Adrenal gland (tissue), 9 donors: ENCODE measurements at regions not wholly inside any gene's neighbourhood (a gene's known extent, or its start where the extent isn't known, plus 50 kb on each side); places are given as distances from the start of the nearest gene placed in this dataset.
A peak's percentile ranks its signal among the peaks of the same experiment; 100 is the strongest.

ENCODE experiments used
- DNase-seq, 7 donors: peaks; one replicate each; pipeline ENCODE4 v3.0.0-alpha.2; 2019 to 2020
- H3K27ac ChIP-seq, 5 donors: fragments of 200-600 bp; sonication (generic) in 4 of 5; 1 replicate in 3 of 5; 2 replicates in 2 of 5; pipeline versions ENCODE4 v1.5.1 to v1.8.0; 2016 to 2020; ENCODE audit warnings: mild to moderate bottlenecking in 1 of 5
- H3K27me3 ChIP-seq: fragments of 200-600 bp; 2 replicates; pipeline ENCODE4 v1.8.0; 2021
- H3K36me3 ChIP-seq, 2 donors: fragments of 200-600 bp; replicated peaks in 1 of 2; 1 replicate in 1 of 2; 2 replicates in 1 of 2; pipeline versions ENCODE4 v1.5.1 to v1.8.0; 2018 to 2022
- H3K4me1 ChIP-seq, 2 donors: fragments of 200-600 bp; replicated peaks in 1 of 2; 1 replicate in 1 of 2; 2 replicates in 1 of 2; pipeline versions ENCODE4 v1.5.1 to v1.8.0; 2018 to 2021
- H3K4me3 ChIP-seq, 4 donors: fragments of 200-600 bp; sonication (generic) in 3 of 4; one replicate each; pipeline ENCODE4 v1.5.1; 2016 to 2018
- H3K9me3 ChIP-seq, 3 donors: fragments of 200-600 bp; sonication (generic) in 1 of 3; replicated peaks in 1 of 3; 1 replicate in 2 of 3; 2 replicates in 1 of 3; pipeline versions ENCODE4 v1.5.1 to v1.8.0; 2016 to 2021
- POLR2A ChIP-seq, 2 donors: fragments of 450-650 bp; IDR thresholded peaks; one replicate each; pipeline ENCODE4 v1.6.1; 2017; ENCODE audit warnings: antibody characterized with exemption in 2 of 2, mild to moderate bottlenecking in 2 of 2, moderate library complexity in 1 of 2
- WGBS, 4 donors: extraction: QIAGEN DNeasy Blood & Tissue Kit in 2 of 4; methylation state at CpG; one replicate each; pipeline versions ENCODE4 v1.1.5 to v1.1.7; 2013 to 2017; 5-methylcytosine and 5-hydroxymethylcytosine counted together
- intact Hi-C, 2 donors: fragments of 100-400 bp; cut with DNase I; formaldehyde crosslinking; loops; one replicate each; pipeline versions ENCODE4 v1.14.1 to v1.15.0; 2022 to 2023
- TF ChIP-seq, protein P1 (sequence below), 6 experiments: fragments of 450-650 bp in 4 of 6; fragments of 200-600 bp in 2 of 6; sonication (generic) in 1 of 6; IDR thresholded peaks; 1 replicate in 5 of 6; 2 replicates in 1 of 6; pipeline versions ENCODE4 v1.5.1 to v1.8.0; 2016 to 2021; ENCODE audit warnings: antibody characterized with exemption in 6 of 6, mild to moderate bottlenecking in 2 of 6, moderate library complexity in 1 of 6
- donor health status: healthy with polysubstance abuse.
- donor health status: Bipolar disorder and iron deficiency.
- donor health status: DM: yes; HTN: yes; CAD: no.
- donor health status: DM: no; HTN: no; CAD: no.
- donor health status: DM: no; HTN: no; CAD: no.

- H3K4me1 ChIP-seq = peaks cover 0 to 10% of the 10 kb centered on the region in 2 donors
- TF ChIP-seq, protein P1, sequence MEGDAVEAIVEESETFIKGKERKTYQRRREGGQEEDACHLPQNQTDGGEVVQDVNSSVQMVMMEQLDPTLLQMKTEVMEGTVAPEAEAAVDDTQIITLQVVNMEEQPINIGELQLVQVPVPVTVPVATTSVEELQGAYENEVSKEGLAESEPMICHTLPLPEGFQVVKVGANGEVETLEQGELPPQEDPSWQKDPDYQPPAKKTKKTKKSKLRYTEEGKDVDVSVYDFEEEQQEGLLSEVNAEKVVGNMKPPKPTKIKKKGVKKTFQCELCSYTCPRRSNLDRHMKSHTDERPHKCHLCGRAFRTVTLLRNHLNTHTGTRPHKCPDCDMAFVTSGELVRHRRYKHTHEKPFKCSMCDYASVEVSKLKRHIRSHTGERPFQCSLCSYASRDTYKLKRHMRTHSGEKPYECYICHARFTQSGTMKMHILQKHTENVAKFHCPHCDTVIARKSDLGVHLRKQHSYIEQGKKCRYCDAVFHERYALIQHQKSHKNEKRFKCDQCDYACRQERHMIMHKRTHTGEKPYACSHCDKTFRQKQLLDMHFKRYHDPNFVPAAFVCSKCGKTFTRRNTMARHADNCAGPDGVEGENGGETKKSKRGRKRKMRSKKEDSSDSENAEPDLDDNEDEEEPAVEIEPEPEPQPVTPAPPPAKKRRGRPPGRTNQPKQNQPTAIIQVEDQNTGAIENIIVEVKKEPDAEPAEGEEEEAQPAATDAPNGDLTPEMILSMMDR (IDR thresholded peaks at IDR 0.05) = no peak
- peak in 1 of 2 donors; percentile 33 for TF ChIP-seq POLR2A (IDR thresholded peaks at IDR 0.05)
- intact Hi-C loops = no loop called here
- no peaks in the 10 kb centered on the region for H3K27me3 ChIP-seq
- WGBS, 4 donors = 29 to 44% (median 32%) methylated on average over 16 of the region's 16 CpGs
- H3K27ac ChIP-seq = peak overlapping the region; percentile 11 to 75 (median 49)
- H3K36me3 ChIP-seq = no peaks in the 10 kb centered on the region
- no peak overlapping the region for H3K4me3 ChIP-seq
- peak; percentile 45 to 83 (median 76) for DNase-seq
- H3K9me3 ChIP-seq = no peaks in the 10 kb centered on the region
These were observed 63.8 kb upstream of the BZW1 start for GRCh38 chr2:200747668-200748618.

DNA sequence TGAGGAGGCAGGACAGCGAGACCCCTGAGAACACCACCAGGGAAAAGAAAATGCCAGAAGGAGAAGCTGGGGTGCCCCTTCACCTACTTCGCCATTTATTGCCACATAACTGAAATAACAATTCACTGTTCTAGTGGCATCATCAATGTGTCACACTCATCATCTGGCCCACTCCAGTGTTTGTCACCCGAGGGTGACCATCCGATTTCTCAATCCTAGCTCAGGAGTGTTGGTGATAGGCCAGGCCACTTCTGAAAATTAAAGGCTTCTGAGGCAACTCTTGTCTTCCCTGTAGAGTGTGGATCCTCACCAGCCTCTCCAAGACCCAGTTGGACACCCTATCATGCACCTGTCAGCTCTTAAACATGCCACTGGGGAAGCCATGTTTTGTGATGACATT, 62.9 kb upstream of the BZW1 start:
- Histone ChIP-seq H3K9me3 (no peaks in the 10 kb centered on the region), H3K27me3 (no peaks in the 10 kb centered on the region), H3K4me1 (peaks cover 0 to 10% of the 10 kb centered on the region in 2 donors), H3K27ac (peak overlapping the region in 2 of 5 donors; percentile 72 to 75), H3K36me3 (no peaks in the 10 kb centered on the region), H3K4me3 (no peak overlapping the region)
- DNase-seq = peak in 1 of 7 donors; percentile 30
- intact Hi-C loops = no loop called here
- WGBS, 4 donors = 79 to 89% (median 83%) methylated on average over 4 of the region's 4 CpGs
- TF ChIP-seq, protein P1 (IDR thresholded peaks at IDR 0.05) = no peak
- no peak for TF ChIP-seq POLR2A (IDR thresholded peaks at IDR 0.05)

- Histone ChIP-seq H3K4me1 (peaks cover 0 to 10% of the 10 kb centered on the region in 2 donors), H3K4me3 (no peak overlapping the region), H3K9me3 (no peaks in the 10 kb centered on the region), H3K27me3 (no peaks in the 10 kb centered on the region), H3K27ac (no peak overlapping the region), H3K36me3 (no peaks in the 10 kb centered on the region)
- DNase-seq = peak in 1 of 7 donors; percentile 45
- intact Hi-C loops = no loop called here
- 80 to 86% (median 83%) methylated on average over 4 of the region's 4 CpGs for WGBS, 4 donors
- TF ChIP-seq, protein P1 (IDR thresholded peaks at IDR 0.05) = no peak
- no peak for TF ChIP-seq POLR2A (IDR thresholded peaks at IDR 0.05)
These were observed 61.9 kb upstream of the BZW1 start for GRCh38 chr2:200749631-200750322.

DNA sequence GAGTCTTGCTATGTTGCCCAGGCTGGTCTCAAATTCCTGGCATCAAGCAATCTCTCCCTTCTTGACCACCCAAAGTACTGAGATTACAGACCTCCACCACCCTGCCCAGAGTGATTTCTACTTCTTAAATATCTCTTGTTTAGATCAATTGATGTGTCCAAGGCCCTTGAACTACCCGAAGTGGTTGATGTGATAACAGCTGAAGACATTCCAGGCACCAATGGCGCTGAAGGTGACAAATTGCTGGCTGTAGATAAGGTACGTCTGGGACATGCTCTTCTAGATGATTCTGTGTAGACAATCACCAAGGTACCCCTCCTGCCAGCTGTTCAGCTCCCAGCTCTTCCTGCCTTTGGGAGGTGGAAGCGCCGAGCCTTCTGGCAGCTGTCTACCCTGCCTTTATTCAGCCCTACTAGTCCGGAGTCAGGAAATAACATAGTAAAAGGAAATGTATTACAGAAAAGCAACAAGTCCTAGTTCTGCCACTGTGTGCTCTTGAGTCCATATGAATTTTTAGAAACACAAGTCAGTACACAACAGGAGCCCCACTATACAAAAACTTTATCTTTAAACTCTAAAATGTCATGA, 61.3 kb upstream of the BZW1 start:
- Histone ChIP-seq H3K9me3 (no peaks in the 10 kb centered on the region), H3K4me3 (no peak overlapping the region), H3K27ac (no peak overlapping the region), H3K36me3 (no peaks in the 10 kb centered on the region), H3K27me3 (no peaks in the 10 kb centered on the region), H3K4me1 (peaks cover 0 to 10% of the 10 kb centered on the region in 2 donors)
- intact Hi-C loops = no loop called here
- 64 to 77% (median 71%) methylated on average over 6 of the region's 6 CpGs for WGBS, 4 donors
- TF ChIP-seq POLR2A (IDR thresholded peaks at IDR 0.05) = no peak
- TF ChIP-seq, protein P1 (IDR thresholded peaks at IDR 0.05) = no peak
- no peak for DNase-seq
